ENCODE measurements at regions not wholly inside any gene's neighbourhood (a gene's known extent, or its start where the extent isn't known, plus 50 kb on each side); places are given as distances from the start of the nearest gene placed in this dataset.

- TF ChIP-seq CTCF (IDR thresholded peaks at IDR 0.05; ENCODE audit: low read length) (no peak), EZH2 (optimal IDR thresholded peaks at IDR 0.05; ENCODE audit: low read depth, low read length) (no peak)
Measured at GRCh38 chr12:89212339-89212771, 139.9 kb downstream of the DUSP6 start.

All from MM.1S (cell line).